ENCODE measurements at regions not wholly inside any gene's neighbourhood (a gene's known extent, or its start where the extent isn't known, plus 50 kb on each side); places are given as distances from the start of the nearest gene placed in this dataset.

GRCh38 chr2:155125585-155126230 lies 427.2 kb downstream of the KCNJ3 start:
- Mint-ChIP-seq H3K9me3 (ENCODE audit: low read depth) (peaks cover 15% of the 10 kb centered on the region), H3K36me3 (ENCODE audit: insufficient read depth) (peaks cover 4% of the 10 kb centered on the region), H3K4me3 (ENCODE audit: low read depth) (no peak overlapping the region), H3K4me1 (ENCODE audit: low read depth) (no peaks in the 10 kb centered on the region), H3K27ac (no peak overlapping the region), H3K27me3 (no peaks in the 10 kb centered on the region)
- TF ChIP-seq CTCF (IDR thresholded peaks at IDR 0.05; ENCODE audit: unreplicated experiment) = no peak
- DNase-seq (ENCODE audit: low spot score, unreplicated experiment) = no peak

DNA sequence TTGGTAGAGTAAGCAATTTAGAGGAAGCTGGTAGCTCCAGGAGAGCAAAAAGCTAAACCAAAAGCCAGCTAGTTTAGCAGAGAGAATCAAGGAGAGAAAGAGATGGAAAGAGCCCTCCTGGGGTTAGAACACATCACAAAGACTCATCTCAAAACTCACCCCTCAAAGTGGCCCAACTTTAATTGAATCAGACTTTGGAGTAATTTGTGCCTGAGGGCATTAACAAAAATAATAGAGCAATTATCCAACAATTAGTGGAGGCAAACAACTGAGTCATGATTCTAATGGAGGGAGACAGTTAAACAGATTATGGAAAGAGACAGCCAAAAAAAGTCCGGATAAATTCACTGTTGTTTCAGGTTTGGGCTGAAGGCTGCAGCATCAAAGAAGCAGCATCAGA lies 417.4 kb downstream of the KCNJ3 start:
- no peak overlapping the region for H3K4me3 Mint-ChIP-seq (ENCODE audit: low read depth)
- no peak for TF ChIP-seq CTCF (IDR thresholded peaks at IDR 0.05; ENCODE audit: unreplicated experiment)
- no peaks in the 10 kb centered on the region for H3K4me1 Mint-ChIP-seq (ENCODE audit: low read depth)
- H3K9me3 Mint-ChIP-seq (ENCODE audit: low read depth) = peaks cover 10% of the 10 kb centered on the region
- peaks cover 9% of the 10 kb centered on the region for H3K36me3 Mint-ChIP-seq (ENCODE audit: insufficient read depth)
- H3K27me3 Mint-ChIP-seq = no peaks in the 10 kb centered on the region
- no peak overlapping the region for H3K27ac Mint-ChIP-seq
- no peak for DNase-seq (ENCODE audit: low spot score, unreplicated experiment)

DNA sequence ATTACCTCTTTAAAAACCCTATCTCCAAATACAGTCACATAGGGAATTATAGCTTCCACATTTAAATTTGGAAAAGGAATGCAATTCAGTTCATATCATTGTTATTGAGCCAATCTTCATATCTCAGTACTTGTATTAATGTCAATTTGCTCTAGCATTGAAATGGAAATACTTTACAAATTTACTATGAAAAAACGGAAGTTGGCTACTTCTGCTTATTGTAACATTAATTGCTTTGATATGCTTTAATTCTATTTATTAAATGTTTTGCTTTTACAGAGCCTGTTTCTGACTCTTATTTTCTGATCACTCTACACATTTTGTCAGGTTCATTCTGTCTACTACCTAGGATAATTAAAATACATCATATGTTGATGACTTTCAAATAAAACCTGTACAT lies 412.6 kb downstream of the KCNJ3 start:
- Mint-ChIP-seq H3K4me3 (ENCODE audit: low read depth) (no peak overlapping the region), H3K27me3 (no peaks in the 10 kb centered on the region), H3K27ac (no peak overlapping the region), H3K9me3 (ENCODE audit: low read depth) (peaks cover 19% of the 10 kb centered on the region), H3K36me3 (ENCODE audit: insufficient read depth) (peaks cover 7% of the 10 kb centered on the region), H3K4me1 (ENCODE audit: low read depth) (no peaks in the 10 kb centered on the region)
- DNase-seq (ENCODE audit: low spot score, unreplicated experiment) = no peak
- TF ChIP-seq CTCF (IDR thresholded peaks at IDR 0.05; ENCODE audit: unreplicated experiment) = no peak

GRCh38 chr2:155109527-155109926 lies 411.0 kb downstream of the KCNJ3 start:
- Mint-ChIP-seq H3K4me1 (ENCODE audit: low read depth) (no peaks in the 10 kb centered on the region), H3K9me3 (ENCODE audit: low read depth) (peaks cover 27% of the 10 kb centered on the region), H3K27me3 (no peaks in the 10 kb centered on the region), H3K36me3 (ENCODE audit: insufficient read depth) (peaks cover 8% of the 10 kb centered on the region), H3K27ac (no peak overlapping the region), H3K4me3 (ENCODE audit: low read depth) (no peak overlapping the region)
- DNase-seq (ENCODE audit: low spot score, unreplicated experiment) = no peak
- no peak for TF ChIP-seq CTCF (IDR thresholded peaks at IDR 0.05; ENCODE audit: unreplicated experiment)

GRCh38 chr2:155100261-155100660 lies 401.8 kb downstream of the KCNJ3 start:
- no peak for TF ChIP-seq CTCF (IDR thresholded peaks at IDR 0.05; ENCODE audit: unreplicated experiment)
- DNase-seq (ENCODE audit: low spot score, unreplicated experiment) = no peak
- peaks cover 20% of the 10 kb centered on the region for H3K36me3 Mint-ChIP-seq (ENCODE audit: insufficient read depth)
- no peaks in the 10 kb centered on the region for H3K27me3 Mint-ChIP-seq
- H3K4me1 Mint-ChIP-seq (ENCODE audit: low read depth) = peaks cover 6% of the 10 kb centered on the region
- no peak overlapping the region for H3K27ac Mint-ChIP-seq
- H3K4me3 Mint-ChIP-seq (ENCODE audit: low read depth) = no peak overlapping the region
- peaks cover 49% of the 10 kb centered on the region for H3K9me3 Mint-ChIP-seq (ENCODE audit: low read depth)

All from progenitor cell of endocrine pancreas (in vitro differentiated cells).